GM13976 (cell line): ENCODE measurements at regions not wholly inside any gene's neighbourhood (a gene's known extent, or its start where the extent isn't known, plus 50 kb on each side); places are given as distances from the start of the nearest gene placed in this dataset.

Source experiments
- DNase-seq: peaks from one replicate; pipeline ENCODE4 v3.0.0; 2012; ENCODE audit warnings: low spot score
- CTCF ChIP-seq: IDR thresholded peaks from 2 replicates; pipeline ENCODE4 v1.5.1; 2012; ENCODE audit warnings: borderline replicate concordance, mild to moderate bottlenecking; ENCODE audit not compliant: insufficient read depth; ENCODE audit errors: extremely low read depth, missing control alignments, control extremely low read depth
- in situ Hi-C: fragments of 300-500 bp; cut with MboI; formaldehyde crosslinking; loops from one replicate; pipeline ENCODE4 v1.12.0; 2022; ENCODE audit warnings: low sequenced_read_pairs, mixed read lengths, inconsistent platforms; ENCODE audit not compliant: unreplicated experiment

DNA sequence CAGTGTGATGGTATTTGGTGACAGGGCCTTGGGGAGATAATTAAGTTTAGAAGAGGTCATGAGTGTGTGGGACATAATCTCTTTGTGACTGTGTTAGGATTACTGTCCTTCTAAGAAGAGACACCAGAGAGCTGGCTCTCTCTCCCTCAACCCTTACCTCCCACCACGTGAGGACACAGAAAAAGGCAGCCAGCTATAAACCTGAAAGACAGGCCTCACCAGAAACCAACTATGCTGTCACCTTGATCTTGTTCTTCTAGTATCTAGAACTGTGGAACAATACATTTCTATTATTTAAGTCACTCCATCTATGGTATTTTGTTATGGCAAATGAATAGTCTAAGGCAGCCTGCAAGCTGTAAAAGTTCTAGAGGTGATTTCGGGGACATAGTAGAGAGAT, 203.7 kb downstream of the OTOR start:
- in situ Hi-C loops = no loop called here
- DNase-seq = no peak
- TF ChIP-seq CTCF = no peak

DNA sequence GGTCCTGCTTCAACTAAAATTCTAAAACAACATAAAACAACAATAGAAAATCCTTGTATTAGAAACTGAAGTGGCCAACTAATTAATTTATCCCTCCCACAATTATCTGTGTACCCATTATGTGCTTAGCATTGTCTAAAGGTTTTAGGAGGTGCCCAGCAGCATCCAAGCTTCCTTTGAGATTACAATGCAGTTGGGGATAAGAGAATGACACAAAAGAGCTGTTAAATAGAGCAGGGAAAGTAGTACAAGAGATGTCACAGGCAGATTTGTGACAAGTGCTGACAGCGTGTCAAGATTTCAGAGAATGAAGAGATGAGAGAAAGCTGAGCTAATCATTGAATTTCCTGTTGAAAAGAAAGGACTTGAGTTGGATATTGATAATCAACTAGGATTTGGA, 204.8 kb downstream of the OTOR start:
- no peak for TF ChIP-seq CTCF
- in situ Hi-C loops = no loop called here
- no peak for DNase-seq

DNA sequence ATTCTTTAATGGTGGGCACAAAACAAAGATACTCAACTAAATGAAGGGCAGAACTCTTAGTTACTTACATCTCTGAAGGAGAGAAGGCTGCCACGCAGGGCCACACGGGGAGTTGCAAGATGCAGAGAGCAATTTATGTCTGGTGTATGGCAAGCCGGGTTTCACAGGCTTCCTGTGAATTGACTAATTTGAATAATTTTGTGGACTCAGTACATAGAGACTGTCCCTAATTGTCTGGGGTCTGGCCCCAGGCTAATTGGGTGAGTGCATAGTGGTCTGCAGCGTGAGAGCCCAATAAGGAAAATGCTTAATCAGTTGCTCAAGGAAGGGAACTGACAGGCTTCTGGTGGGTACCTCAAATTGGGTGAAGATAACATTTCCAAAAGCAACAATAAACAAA, 205.7 kb downstream of the OTOR start:
- TF ChIP-seq CTCF = no peak
- no peak for DNase-seq
- in situ Hi-C loops = no loop called here

DNA sequence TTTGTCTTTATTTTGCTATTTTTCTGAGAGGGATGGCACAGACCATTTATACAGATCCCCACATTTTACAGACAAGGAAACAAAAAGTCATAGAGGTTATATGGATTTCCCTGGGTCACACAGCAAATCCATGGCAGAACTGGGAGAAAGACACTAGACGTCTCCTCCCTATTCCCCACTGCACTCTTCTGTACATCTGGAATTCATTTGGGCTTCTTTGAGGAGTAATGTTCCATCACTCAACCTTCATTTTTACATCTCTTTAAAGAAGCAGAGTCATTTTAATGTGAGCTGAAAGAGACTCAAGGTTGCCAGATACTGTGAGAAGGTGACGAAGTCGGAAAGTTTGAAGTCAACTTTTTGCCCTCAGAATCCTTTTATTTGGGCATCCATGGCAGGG, 207.3 kb downstream of the OTOR start:
- TF ChIP-seq CTCF = no peak
- in situ Hi-C loops = no loop called here
- DNase-seq = no peak

GRCh38 chr20:16955971-16956370, 207.8 kb downstream of the OTOR start:
- DNase-seq = no peak
- TF ChIP-seq CTCF = no peak
- in situ Hi-C loops = no loop called here

GRCh38 chr20:16965401-16965800, 217.2 kb downstream of the OTOR start:
- DNase-seq = no peak
- in situ Hi-C loops = no loop called here
- TF ChIP-seq CTCF = no peak
